ENCODE measurements at regions not wholly inside any gene's neighbourhood (a gene's known extent, or its start where the extent isn't known, plus 50 kb on each side); places are given as distances from the start of the nearest gene placed in this dataset.

- TF ChIP-seq, protein P1, sequence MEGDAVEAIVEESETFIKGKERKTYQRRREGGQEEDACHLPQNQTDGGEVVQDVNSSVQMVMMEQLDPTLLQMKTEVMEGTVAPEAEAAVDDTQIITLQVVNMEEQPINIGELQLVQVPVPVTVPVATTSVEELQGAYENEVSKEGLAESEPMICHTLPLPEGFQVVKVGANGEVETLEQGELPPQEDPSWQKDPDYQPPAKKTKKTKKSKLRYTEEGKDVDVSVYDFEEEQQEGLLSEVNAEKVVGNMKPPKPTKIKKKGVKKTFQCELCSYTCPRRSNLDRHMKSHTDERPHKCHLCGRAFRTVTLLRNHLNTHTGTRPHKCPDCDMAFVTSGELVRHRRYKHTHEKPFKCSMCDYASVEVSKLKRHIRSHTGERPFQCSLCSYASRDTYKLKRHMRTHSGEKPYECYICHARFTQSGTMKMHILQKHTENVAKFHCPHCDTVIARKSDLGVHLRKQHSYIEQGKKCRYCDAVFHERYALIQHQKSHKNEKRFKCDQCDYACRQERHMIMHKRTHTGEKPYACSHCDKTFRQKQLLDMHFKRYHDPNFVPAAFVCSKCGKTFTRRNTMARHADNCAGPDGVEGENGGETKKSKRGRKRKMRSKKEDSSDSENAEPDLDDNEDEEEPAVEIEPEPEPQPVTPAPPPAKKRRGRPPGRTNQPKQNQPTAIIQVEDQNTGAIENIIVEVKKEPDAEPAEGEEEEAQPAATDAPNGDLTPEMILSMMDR (IDR thresholded peaks at IDR 0.05) = no peak
- TF ChIP-seq POLR2A (IDR thresholded peaks at IDR 0.05) = no peak
- no peak for TF ChIP-seq POLR2AphosphoS5 (IDR thresholded peaks at IDR 0.05)
These were observed 641.1 kb downstream of the ISL1 start for GRCh38 chr5:52024359-52024758.
